ENCODE measurements at regions not wholly inside any gene's neighbourhood (a gene's known extent, or its start where the extent isn't known, plus 50 kb on each side); places are given as distances from the start of the nearest gene placed in this dataset.
"Not testable (repeated sequence)": the region's sequence is repeated elsewhere in the genome, so short reads cannot be mapped to it uniquely, and the experiment has no call there.

- H3K4me3 ChIP-seq (ENCODE audit: low read depth, low read length), result no peak overlapping the region
- no peak for TF ChIP-seq CTCF (IDR thresholded peaks at IDR 0.05; ENCODE audit: insufficient read depth, low read length, missing control alignments)
- ChIA-PET POLR2A (no interaction called here), CTCF (no interaction called here)
- DNase-seq (ENCODE audit: low read depth, low spot score), result no peak
Measured at GRCh38 chr2:7437716-7438632, 520.8 kb downstream of the RNF144A start.

GRCh38 chr2:7438855-7439254 lies 521.6 kb downstream of the RNF144A start:
- H3K4me3 ChIP-seq (ENCODE audit: low read depth, low read length), result no peak overlapping the region
- no peak for DNase-seq (ENCODE audit: low read depth, low spot score)
- CTCF ChIA-PET, result no interaction called here
- POLR2A ChIA-PET, result no interaction called here
- TF ChIP-seq CTCF (IDR thresholded peaks at IDR 0.05; ENCODE audit: insufficient read depth, low read length, missing control alignments), result no peak

GRCh38 chr2:7440977-7441376 lies 523.8 kb downstream of the RNF144A start:
- no peak overlapping the region for H3K4me3 ChIP-seq (ENCODE audit: low read depth, low read length)
- POLR2A ChIA-PET, result no interaction called here
- CTCF ChIA-PET, result interaction anchor here (1.1 kb wide), 1 partner anchor 14 kb away, joined by 3 read pairs; no protein-coding TSS in a partner anchor
- DNase-seq (ENCODE audit: low read depth, low spot score), result no peak
- no peak for TF ChIP-seq CTCF (IDR thresholded peaks at IDR 0.05; ENCODE audit: insufficient read depth, low read length, missing control alignments)

- CTCF ChIA-PET, result interaction anchor here (1.1 kb wide), 1 partner anchor 15 kb away, joined by 3 read pairs; no protein-coding TSS in a partner anchor
- H3K4me3 ChIP-seq (ENCODE audit: low read depth, low read length); DNase-seq (ENCODE audit: low read depth, low spot score); POLR2A ChIA-PET: not testable (repeated sequence)
Measured at GRCh38 chr2:7441841-7442240, 524.6 kb downstream of the RNF144A start.

GRCh38 chr2:7444626-7445025 lies 527.4 kb downstream of the RNF144A start:
- no peak overlapping the region for H3K4me3 ChIP-seq (ENCODE audit: low read depth, low read length)
- DNase-seq (ENCODE audit: low read depth, low spot score), result no peak
- TF ChIP-seq CTCF (IDR thresholded peaks at IDR 0.05; ENCODE audit: insufficient read depth, low read length, missing control alignments), result no peak
- POLR2A ChIA-PET, result no interaction called here
- CTCF ChIA-PET, result no interaction called here

- POLR2A ChIA-PET, result no interaction called here
- no peak for DNase-seq (ENCODE audit: low read depth, low spot score)
- CTCF ChIA-PET, result no interaction called here
- H3K4me3 ChIP-seq (ENCODE audit: low read depth, low read length), result no peak overlapping the region
- no peak for TF ChIP-seq CTCF (IDR thresholded peaks at IDR 0.05; ENCODE audit: insufficient read depth, low read length, missing control alignments)
Measured at GRCh38 chr2:7448578-7449264, 531.5 kb downstream of the RNF144A start.
